22Rv1 (cell line): ENCODE measurements at regions not wholly inside any gene's neighbourhood (a gene's known extent, or its start where the extent isn't known, plus 50 kb on each side); places are given as distances from the start of the nearest gene placed in this dataset.

ENCODE experiments used
- H3K27ac ChIP-seq: fragments of 450-650 bp; 2 replicates; pipeline ENCODE4 v1.5.1; 2017
- ZFX ChIP-seq: fragments of 450-650 bp; IDR thresholded peaks from 2 replicates; pipeline ENCODE4 v1.6.1; 2017; ENCODE audit warnings: antibody characterized with exemption, borderline replicate concordance
- TF ChIP-seq, protein P1 (sequence below): fragments of 450-650 bp; IDR thresholded peaks from 2 replicates; pipeline ENCODE4 v1.5.1; 2017; ENCODE audit warnings: mild to moderate bottlenecking

DNA sequence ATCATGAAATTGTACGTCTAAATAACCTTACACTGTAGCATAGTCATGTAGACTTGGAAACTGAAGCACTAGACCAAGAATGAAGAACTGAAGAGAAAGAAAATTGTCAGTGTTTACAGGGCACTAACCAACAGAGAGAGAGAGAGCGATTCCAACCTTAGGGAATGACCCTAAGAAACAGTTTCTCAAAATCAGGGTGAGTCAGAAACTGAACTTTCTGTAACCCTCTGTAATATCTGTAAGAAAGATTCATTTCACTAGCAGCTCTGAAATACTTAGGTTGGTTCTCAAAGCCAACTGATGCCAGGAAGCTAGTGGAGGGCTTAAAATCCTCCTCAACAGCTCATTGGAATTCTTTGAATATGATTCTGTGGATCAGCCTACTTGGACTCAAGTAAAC lies 936.9 kb downstream of the EFNB2 start:
- H3K27ac ChIP-seq: no peak overlapping the region
- TF ChIP-seq, protein P1, sequence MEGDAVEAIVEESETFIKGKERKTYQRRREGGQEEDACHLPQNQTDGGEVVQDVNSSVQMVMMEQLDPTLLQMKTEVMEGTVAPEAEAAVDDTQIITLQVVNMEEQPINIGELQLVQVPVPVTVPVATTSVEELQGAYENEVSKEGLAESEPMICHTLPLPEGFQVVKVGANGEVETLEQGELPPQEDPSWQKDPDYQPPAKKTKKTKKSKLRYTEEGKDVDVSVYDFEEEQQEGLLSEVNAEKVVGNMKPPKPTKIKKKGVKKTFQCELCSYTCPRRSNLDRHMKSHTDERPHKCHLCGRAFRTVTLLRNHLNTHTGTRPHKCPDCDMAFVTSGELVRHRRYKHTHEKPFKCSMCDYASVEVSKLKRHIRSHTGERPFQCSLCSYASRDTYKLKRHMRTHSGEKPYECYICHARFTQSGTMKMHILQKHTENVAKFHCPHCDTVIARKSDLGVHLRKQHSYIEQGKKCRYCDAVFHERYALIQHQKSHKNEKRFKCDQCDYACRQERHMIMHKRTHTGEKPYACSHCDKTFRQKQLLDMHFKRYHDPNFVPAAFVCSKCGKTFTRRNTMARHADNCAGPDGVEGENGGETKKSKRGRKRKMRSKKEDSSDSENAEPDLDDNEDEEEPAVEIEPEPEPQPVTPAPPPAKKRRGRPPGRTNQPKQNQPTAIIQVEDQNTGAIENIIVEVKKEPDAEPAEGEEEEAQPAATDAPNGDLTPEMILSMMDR: no peak
- no peak for TF ChIP-seq ZFX

DNA sequence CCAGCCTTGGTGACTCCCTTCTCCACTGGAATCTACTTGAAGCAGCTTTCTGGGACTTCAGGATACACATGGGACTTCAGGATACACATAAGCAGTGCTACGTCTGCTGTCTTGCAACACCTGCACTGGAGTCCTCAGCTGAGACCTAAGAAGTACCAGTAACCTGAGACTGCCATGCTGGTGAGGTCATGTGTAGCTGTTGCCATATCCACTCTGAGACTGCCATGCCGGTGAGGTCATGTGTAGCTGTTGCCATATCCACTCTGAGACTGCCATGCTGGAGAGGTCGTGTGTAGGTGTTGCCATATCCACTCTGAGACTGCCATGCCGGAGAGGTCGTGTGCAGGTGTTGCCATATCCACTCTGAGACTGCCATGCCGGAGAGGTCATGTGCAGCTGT lies 937.9 kb downstream of the EFNB2 start:
- no peak overlapping the region for H3K27ac ChIP-seq
- TF ChIP-seq, protein P1: no peak
- no peak for TF ChIP-seq ZFX

GRCh38 chr13:105595471-105595870 lies 940.0 kb downstream of the EFNB2 start:
- H3K27ac ChIP-seq: no peak overlapping the region
- TF ChIP-seq, protein P1: no peak
- TF ChIP-seq ZFX: no peak

DNA sequence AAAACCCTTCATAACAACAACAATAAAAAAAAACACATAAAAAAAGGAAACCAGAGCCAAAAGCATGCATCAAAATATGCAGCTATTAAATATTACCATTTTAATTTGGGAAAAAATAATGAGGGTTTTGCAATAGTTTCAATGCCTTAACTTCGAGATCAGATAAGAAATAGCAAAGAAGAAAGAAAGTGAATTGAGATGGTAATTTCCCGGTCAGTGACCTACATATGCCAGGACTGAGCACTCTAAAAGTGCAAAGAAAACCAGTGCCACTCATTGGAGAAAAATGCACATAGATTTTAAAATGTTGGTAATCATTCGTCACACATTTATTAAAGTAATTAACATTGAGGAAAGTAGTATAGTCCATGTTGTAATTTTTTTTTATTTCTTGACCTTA lies 944.2 kb downstream of the EFNB2 start:
- TF ChIP-seq ZFX: no peak
- TF ChIP-seq, protein P1: no peak
- H3K27ac ChIP-seq: no peak overlapping the region

DNA sequence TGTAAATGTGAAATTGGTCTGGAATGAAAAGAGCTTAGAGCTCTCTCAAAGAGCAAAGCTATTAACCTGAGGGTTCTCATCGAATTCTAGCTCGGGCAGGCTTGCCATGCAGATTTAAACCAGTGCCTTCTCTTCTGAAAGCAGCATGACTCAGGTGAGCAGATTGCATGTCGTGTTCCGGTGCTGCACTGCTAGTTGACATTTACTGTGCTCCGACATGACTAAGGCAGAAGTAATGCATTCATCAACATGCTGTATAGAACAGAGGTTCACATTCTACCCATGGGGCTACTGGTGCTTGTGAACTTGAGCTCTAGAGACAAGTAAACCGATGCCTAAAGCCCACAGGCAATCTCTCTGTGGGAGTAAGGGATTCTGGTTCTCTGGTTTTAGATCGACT lies 947.7 kb downstream of the EFNB2 start:
- no peak overlapping the region for H3K27ac ChIP-seq
- no peak for TF ChIP-seq ZFX
- TF ChIP-seq, protein P1: no peak

DNA sequence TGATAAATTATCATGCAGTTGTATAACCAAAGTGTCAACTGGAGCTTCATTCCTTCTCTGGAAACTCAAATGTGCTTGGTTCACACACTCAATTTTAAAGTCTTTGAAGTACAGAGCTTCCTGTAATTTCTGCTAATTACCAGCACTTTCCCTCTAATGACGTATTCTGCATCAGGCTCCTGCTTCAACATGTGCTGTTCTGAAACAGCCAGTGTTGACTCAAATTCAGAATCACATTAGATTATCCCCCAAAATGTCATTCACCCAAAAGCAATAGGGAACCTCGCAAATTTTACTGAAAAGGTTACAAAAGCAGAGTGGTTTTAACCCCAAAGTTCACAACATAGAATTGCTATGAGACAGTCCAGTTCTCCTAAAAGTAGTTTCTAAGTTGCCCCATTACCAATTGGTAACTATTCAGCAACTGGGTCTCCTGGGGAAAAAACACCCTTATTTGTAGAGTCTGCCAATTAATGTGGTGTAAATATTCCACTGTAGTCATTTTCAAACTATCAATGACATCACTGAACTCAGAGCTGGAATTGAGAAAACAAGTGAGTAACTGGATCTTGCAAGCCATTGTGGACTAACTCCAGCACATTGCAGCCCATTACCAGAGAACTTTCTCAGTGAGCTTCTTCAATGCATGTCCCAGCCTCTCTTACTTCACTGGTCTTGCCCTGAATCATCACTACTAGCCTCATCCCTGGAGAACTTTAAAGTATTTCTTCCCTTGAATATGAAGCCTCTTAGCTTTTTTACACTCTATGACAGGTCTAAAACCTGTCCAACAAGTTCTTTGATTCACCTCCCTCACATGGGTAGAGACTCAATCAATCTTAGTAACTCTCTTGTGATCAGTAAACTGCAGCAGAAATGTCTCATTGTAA lies 955.4 kb downstream of the EFNB2 start:
- no peak overlapping the region for H3K27ac ChIP-seq
- TF ChIP-seq, protein P1: no peak
- no peak for TF ChIP-seq ZFX

GRCh38 chr13:105573136-105573535 lies 962.3 kb downstream of the EFNB2 start:
- TF ChIP-seq, protein P1: no peak
- TF ChIP-seq ZFX: no peak

More at GRCh38 chr13:105573136-105573535, 962.3 kb downstream of the EFNB2 start:
- no peak overlapping the region for H3K27ac ChIP-seq
